Hepatocyte (in vitro differentiated cells): ENCODE measurements at regions not wholly inside any gene's neighbourhood (a gene's known extent, or its start where the extent isn't known, plus 50 kb on each side); places are given as distances from the start of the nearest gene placed in this dataset.
"Not testable (repeated sequence)": the region's sequence is repeated elsewhere in the genome, so short reads cannot be mapped to it uniquely, and the experiment has no call there.

ENCODE experiments used
- CTCF ChIP-seq: fragments of 200-600 bp; sonication (generic); IDR thresholded peaks from 2 replicates; pipeline ENCODE4 v1.5.1; 2016; ENCODE audit warnings: antibody characterized with exemption, mild to moderate bottlenecking; ENCODE audit not compliant: poor library complexity
- EZH2 ChIP-seq: fragments of 200-600 bp; sonication (generic); IDR thresholded peaks from 2 replicates; pipeline ENCODE4 v1.6.1; 2016; ENCODE audit warnings: antibody characterized with exemption, mild to moderate bottlenecking, borderline replicate concordance
- EZH2phosphoT487 ChIP-seq: fragments of 200-600 bp; sonication (generic); IDR thresholded peaks from one replicate; pipeline ENCODE4 v1.6.1; 2018; ENCODE audit warnings: antibody characterized with exemption, mild to moderate bottlenecking, low read depth, moderate library complexity; ENCODE audit not compliant: unreplicated experiment, severe bottlenecking

- TF ChIP-seq CTCF, EZH2, EZH2phosphoT487: not testable (repeated sequence)
Observed at GRCh38 chr15:69769336-69769735, 316.7 kb downstream of the RPLP1 start.
